HG02981 (cell line): ENCODE measurements at regions not wholly inside any gene's neighbourhood (a gene's known extent, or its start where the extent isn't known, plus 50 kb on each side); places are given as distances from the start of the nearest gene placed in this dataset.

ENCODE experiments used
- ATAC-seq: cut with Tn5 transposase; IDR thresholded peaks from one replicate; pipeline ENCODE4 v1.9.1; 2021; ENCODE audit warnings: mild to moderate bottlenecking, moderate library complexity; ENCODE audit not compliant: unreplicated experiment

- no peak for ATAC-seq
These were observed 225.7 kb downstream of the DPH6 start for GRCh38 chr15:35320158-35320780.

- no peak for ATAC-seq
These were observed 226.6 kb downstream of the DPH6 start for GRCh38 chr15:35319354-35319753.

- ATAC-seq = no peak
These were observed 228.7 kb downstream of the DPH6 start for GRCh38 chr15:35317217-35317616.

- ATAC-seq = no peak
These were observed 227.2 kb upstream of the NANOGP8 start for GRCh38 chr15:35312344-35312743.

DNA sequence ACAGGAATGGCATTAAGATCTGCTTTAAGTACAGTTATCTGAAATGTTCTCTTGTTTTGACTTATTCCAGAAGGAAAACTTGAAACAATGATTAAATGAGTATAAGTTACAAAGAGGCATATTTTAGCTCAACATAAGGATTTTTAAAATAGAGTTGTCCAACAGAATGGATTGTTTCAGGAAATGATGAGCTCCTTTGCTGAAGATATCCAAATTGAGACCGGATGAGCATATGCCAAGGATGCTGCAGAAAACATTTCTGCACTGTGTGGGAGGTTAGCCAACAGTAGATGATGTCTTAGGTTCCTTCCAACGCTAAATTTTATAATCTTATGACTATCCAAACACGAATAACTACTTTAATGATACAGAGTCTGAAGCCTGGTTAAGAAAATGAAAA lies 226.5 kb upstream of the NANOGP8 start:
- ATAC-seq = no peak

GRCh38 chr15:35309886-35310285 lies 224.8 kb upstream of the NANOGP8 start:
- no peak for ATAC-seq

- no peak for ATAC-seq
These were observed 223.7 kb upstream of the NANOGP8 start for GRCh38 chr15:35308802-35309201.

- no peak for ATAC-seq
These were observed 222.6 kb upstream of the NANOGP8 start for GRCh38 chr15:35307676-35308075.

- no peak for ATAC-seq
These were observed 221.9 kb upstream of the NANOGP8 start for GRCh38 chr15:35307026-35307425.

GRCh38 chr15:35306361-35306981 lies 221.4 kb upstream of the NANOGP8 start:
- no peak for ATAC-seq

DNA sequence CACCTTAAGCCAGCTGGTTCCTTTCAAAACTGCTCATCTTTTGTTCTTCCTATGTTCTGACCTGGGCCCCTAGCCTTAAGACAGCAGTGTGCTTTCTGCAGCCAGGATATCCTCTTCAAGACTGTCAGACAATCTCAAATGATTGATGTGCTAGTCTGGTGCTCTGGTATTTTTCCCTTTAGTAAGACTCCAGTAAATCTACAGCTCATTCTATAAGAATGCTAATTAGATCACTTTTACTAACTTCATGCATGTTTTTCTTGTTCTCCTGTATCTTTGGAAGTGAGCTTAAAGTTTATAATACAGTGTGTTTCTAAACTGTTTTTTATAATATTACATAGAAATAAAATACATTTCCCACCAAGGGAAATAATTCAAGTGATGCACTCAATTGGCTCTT lies 220.9 kb upstream of the NANOGP8 start:
- ATAC-seq = no peak

DNA sequence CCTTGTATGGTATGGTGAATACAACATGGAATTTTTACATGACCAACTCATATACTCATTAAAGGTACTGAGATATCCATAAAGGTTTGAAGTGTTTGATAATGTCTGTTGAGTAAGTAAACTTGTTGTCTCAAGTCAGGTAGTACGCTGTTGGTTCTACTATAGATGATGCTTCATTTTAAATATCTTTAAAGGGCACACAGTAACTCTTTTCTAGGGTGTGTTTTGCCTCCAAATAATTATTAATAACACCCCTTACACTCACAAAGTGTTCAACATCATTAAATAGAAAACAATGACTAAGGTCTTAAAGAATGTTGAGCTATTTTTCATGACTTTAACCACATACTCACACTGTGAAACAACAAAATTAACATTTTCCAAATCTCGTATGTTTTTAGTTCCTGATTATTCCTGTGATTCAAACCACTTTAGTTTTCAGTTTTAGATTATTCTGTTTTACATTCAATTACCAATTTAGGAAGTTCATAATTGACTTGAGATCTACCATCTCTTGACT lies 220.0 kb upstream of the NANOGP8 start:
- ATAC-seq = no peak

- no peak for ATAC-seq
These were observed 219.3 kb upstream of the NANOGP8 start for GRCh38 chr15:35304389-35304788.

GRCh38 chr15:35302334-35302733 lies 217.2 kb upstream of the NANOGP8 start:
- ATAC-seq = no peak

DNA sequence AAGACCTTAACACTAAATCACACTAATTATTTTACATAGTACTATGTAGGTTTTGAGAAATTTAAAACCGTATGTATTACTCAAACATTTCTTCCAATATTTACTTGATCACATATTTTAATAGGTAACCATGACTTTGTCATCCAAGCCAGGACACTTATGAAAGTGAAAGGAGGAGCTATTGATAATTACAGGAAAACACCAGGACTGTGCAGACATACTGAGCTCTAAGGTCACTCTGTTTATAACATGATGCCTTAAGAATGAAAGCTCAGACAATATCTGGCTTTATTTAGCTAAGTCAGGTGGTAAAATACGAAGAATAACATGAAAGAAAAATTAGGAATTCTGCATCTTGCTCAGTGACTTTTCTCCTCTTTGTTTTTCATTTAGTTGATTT lies 216.0 kb upstream of the NANOGP8 start:
- ATAC-seq = no peak

GRCh38 chr15:35299059-35299735 lies 214.1 kb upstream of the NANOGP8 start:
- no peak for ATAC-seq

GRCh38 chr15:35298509-35298908 lies 213.4 kb upstream of the NANOGP8 start:
- ATAC-seq = no peak

GRCh38 chr15:35293353-35294130 lies 208.4 kb upstream of the NANOGP8 start:
- no peak for ATAC-seq

DNA sequence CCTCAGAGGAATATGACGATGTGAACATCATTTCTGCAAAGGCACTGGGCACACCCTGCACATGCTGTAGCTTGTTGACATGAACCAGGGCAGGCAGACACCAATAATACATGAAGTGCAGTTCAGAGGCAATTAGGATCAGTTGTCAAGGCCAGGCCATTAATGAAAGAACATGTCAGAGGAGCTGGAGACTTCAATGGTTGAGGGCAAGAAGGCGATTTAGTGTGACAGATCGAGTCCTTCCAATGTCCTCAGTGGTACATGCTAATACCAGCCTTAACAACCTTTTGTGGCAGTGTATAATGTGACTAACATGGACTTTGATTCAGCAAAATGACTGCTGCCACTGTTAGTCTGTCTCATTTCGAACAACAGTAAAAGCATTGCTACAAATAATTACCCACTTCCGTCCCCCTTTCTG lies 205.2 kb upstream of the NANOGP8 start:
- ATAC-seq = no peak

DNA sequence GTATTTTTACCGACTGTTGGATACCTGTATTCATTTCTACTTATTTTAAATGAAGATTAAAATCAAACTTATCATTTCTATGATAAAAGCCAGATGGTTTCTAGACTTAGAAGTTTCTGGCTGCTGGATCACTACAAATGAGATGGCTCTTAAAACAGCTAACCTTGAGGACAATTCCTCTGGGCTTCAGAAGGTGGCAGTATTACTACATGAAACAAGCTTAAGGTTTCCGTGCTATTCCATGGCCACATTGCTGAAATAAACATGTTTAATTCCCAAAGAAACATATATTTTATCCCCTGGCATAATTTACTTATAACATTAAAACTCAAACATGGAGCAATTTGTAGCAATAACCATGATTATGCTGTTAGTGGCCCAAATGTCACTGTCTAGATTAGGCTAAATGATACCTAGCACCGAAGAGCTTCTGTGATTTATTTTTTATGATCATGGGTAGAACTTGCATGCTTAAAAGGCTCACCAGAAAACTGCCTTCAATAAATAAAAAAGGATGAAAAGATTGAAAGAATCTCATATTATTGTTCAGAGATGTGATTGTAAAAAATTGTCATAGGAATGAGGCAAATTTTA lies 204.0 kb upstream of the NANOGP8 start:
- ATAC-seq = no peak

- ATAC-seq = no peak
These were observed 203.5 kb upstream of the NANOGP8 start for GRCh38 chr15:35288580-35288979.
